ENCODE measurements at regions not wholly inside any gene's neighbourhood (a gene's known extent, or its start where the extent isn't known, plus 50 kb on each side); places are given as distances from the start of the nearest gene placed in this dataset.

- DNase-seq (ENCODE audit: low spot score) (peak; percentile 13), ATAC-seq (ENCODE audit: low read depth) (no peak)
- Histone ChIP-seq H3K4me3 (ENCODE audit: severe bottlenecking) (no peak overlapping the region), H3K4me1 (ENCODE audit: insufficient read depth, poor library complexity, severe bottlenecking) (no peaks in the 10 kb centered on the region), H3K27ac (ENCODE audit: poor library complexity, severe bottlenecking) (no peak overlapping the region), H3K27me3 (ENCODE audit: insufficient read depth, poor library complexity, severe bottlenecking) (no peaks in the 10 kb centered on the region), H3K9me3 (ENCODE audit: severe bottlenecking) (no peaks in the 10 kb centered on the region), H3K36me3 (ENCODE audit: low read depth) (no peaks in the 10 kb centered on the region)
- TF ChIP-seq CTCF (IDR thresholded peaks at IDR 0.05; ENCODE audit: poor library complexity, severe bottlenecking): no peak
These were observed 726.4 kb downstream of the BRD1 start for GRCh38 chr22:49101225-49101624.

- TF ChIP-seq CTCF (IDR thresholded peaks at IDR 0.05; ENCODE audit: poor library complexity, severe bottlenecking): no peak
- Histone ChIP-seq H3K27ac (ENCODE audit: poor library complexity, severe bottlenecking) (no peak overlapping the region), H3K4me3 (ENCODE audit: severe bottlenecking) (no peak overlapping the region), H3K27me3 (ENCODE audit: insufficient read depth, poor library complexity, severe bottlenecking) (no peaks in the 10 kb centered on the region), H3K4me1 (ENCODE audit: insufficient read depth, poor library complexity, severe bottlenecking) (no peaks in the 10 kb centered on the region), H3K9me3 (ENCODE audit: severe bottlenecking) (no peaks in the 10 kb centered on the region), H3K36me3 (ENCODE audit: low read depth) (no peaks in the 10 kb centered on the region)
- no peak for ATAC-seq (ENCODE audit: low read depth)
- peak; percentile 40 for DNase-seq (ENCODE audit: low spot score)
These were observed 726.9 kb downstream of the BRD1 start for GRCh38 chr22:49100773-49101172.

- TF ChIP-seq CTCF (IDR thresholded peaks at IDR 0.05; ENCODE audit: poor library complexity, severe bottlenecking): no peak
- no peak overlapping the region for H3K4me3 ChIP-seq (ENCODE audit: severe bottlenecking)
- H3K27me3 ChIP-seq (ENCODE audit: insufficient read depth, poor library complexity, severe bottlenecking): no peaks in the 10 kb centered on the region
- H3K4me1 ChIP-seq (ENCODE audit: insufficient read depth, poor library complexity, severe bottlenecking): no peaks in the 10 kb centered on the region
- H3K9me3 ChIP-seq (ENCODE audit: severe bottlenecking): no peaks in the 10 kb centered on the region
- DNase-seq (ENCODE audit: low spot score) (peak; percentile 17), ATAC-seq (ENCODE audit: low read depth) (no peak)
- no peak overlapping the region for H3K27ac ChIP-seq (ENCODE audit: poor library complexity, severe bottlenecking)
- no peaks in the 10 kb centered on the region for H3K36me3 ChIP-seq (ENCODE audit: low read depth)
These were observed 727.4 kb downstream of the BRD1 start for GRCh38 chr22:49100316-49100715.

- Histone ChIP-seq H3K36me3 (ENCODE audit: low read depth) (no peaks in the 10 kb centered on the region), H3K27me3 (ENCODE audit: insufficient read depth, poor library complexity, severe bottlenecking) (no peaks in the 10 kb centered on the region), H3K4me1 (ENCODE audit: insufficient read depth, poor library complexity, severe bottlenecking) (no peaks in the 10 kb centered on the region), H3K27ac (ENCODE audit: poor library complexity, severe bottlenecking) (no peak overlapping the region), H3K9me3 (ENCODE audit: severe bottlenecking) (no peaks in the 10 kb centered on the region), H3K4me3 (ENCODE audit: severe bottlenecking) (no peak overlapping the region)
- DNase-seq (ENCODE audit: low spot score) (peak; percentile 49), ATAC-seq (ENCODE audit: low read depth) (peak; percentile 66; the same call in 1 of the 3 replicates)
- no peak for TF ChIP-seq CTCF (IDR thresholded peaks at IDR 0.05; ENCODE audit: poor library complexity, severe bottlenecking)
These were observed 728.1 kb downstream of the BRD1 start for GRCh38 chr22:49099496-49100124.

GRCh38 chr22:49099089-49099488, 728.6 kb downstream of the BRD1 start:
- Histone ChIP-seq H3K4me3 (ENCODE audit: severe bottlenecking) (no peak overlapping the region), H3K27me3 (ENCODE audit: insufficient read depth, poor library complexity, severe bottlenecking) (no peaks in the 10 kb centered on the region), H3K36me3 (ENCODE audit: low read depth) (no peaks in the 10 kb centered on the region), H3K4me1 (ENCODE audit: insufficient read depth, poor library complexity, severe bottlenecking) (no peaks in the 10 kb centered on the region), H3K27ac (ENCODE audit: poor library complexity, severe bottlenecking) (no peak overlapping the region), H3K9me3 (ENCODE audit: severe bottlenecking) (no peaks in the 10 kb centered on the region)
- no peak for TF ChIP-seq CTCF (IDR thresholded peaks at IDR 0.05; ENCODE audit: poor library complexity, severe bottlenecking)
- ATAC-seq (ENCODE audit: low read depth): no peak
- no peak for DNase-seq (ENCODE audit: low spot score)
